A673 (cell line): ENCODE measurements at regions not wholly inside any gene's neighbourhood (a gene's known extent, or its start where the extent isn't known, plus 50 kb on each side); places are given as distances from the start of the nearest gene placed in this dataset.

Experiments used
- CTCF ChIP-seq: fragments of 300-800, 200-600 bp; sonication (generic); conservative IDR thresholded peaks from 2 replicates; pipeline ENCODE4 v1.5.1; 2017; ENCODE audit warnings: low read depth, mild to moderate bottlenecking, antibody characterized with exemption, low read length, moderate library complexity, mixed read lengths
- EZH2 ChIP-seq: fragments of 200-600 bp; sonication (generic); IDR thresholded peaks from 2 replicates; pipeline ENCODE4 v1.6.1; 2017; ENCODE audit warnings: borderline replicate concordance, low read depth, mild to moderate bottlenecking, mixed read lengths, antibody characterized with exemption, low read length; ENCODE audit not compliant: poor library complexity, severe bottlenecking

DNA sequence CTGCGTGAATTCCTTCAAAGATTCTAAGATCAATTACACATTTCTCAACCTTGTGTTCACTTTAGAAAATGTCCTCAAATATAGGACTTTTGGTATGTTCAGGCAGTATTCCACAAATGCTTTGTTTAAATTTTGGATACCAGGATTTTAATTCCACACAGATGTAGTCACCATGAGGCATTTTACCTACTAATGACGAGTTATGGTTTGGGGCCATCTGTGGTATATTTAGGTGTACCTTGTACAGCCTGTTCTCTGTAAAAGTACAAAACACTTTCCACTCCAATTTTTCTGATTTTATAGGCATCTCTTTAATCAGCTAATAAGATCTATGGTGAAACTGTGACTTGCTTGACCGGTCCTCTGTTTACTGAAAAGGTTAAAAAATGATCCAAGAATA, 275.7 kb upstream of the PRICKLE1 start:
- TF ChIP-seq CTCF = no peak
- TF ChIP-seq EZH2 = no peak
